ENCODE measurements at regions not wholly inside any gene's neighbourhood (a gene's known extent, or its start where the extent isn't known, plus 50 kb on each side); places are given as distances from the start of the nearest gene placed in this dataset.

DNA sequence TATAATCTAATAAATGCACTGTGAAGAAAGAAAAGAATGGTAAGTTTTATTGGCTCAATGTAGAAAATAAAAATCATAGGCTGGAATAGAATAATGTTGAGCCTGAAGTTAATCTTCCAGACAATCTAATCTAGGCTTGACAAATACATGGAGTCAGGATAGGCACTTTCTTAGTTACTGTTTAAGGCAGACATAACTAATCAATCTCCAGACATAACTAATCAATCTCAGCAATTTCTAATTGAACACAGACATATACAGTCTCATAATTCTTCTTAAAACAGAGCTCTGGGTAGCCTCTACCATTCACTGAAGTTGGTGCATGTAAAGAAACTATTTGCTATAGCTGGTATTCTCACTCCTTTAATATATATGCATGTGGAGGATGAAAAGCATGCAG, 150.1 kb upstream of the CTAGE1 start:
- FAIRE-seq (no peak), ATAC-seq (no peak), DNase-seq (ENCODE audit: low read depth, low spot score) (no peak)
- in situ Hi-C loops (cut with MboI) (loop anchor here (10.0 kb wide), 2 partner anchors 573 to 663 kb away; no protein-coding TSS in a partner anchor), intact Hi-C loops (cut with micrococcal nuclease; ENCODE audit: unreplicated experiment) (no loop called here)
- POLR2A ChIA-PET, result no interaction called here
- Histone ChIP-seq H3K36me3 (ENCODE audit: control insufficient read depth in 2 of 2, insufficient read depth in 2 of 2, low read length in 1 of 2) (no peaks in the 10 kb centered on the region), H3K4me1 (ENCODE audit: control insufficient read depth, insufficient read depth, low read length) (no peaks in the 10 kb centered on the region), H3K79me2 (ENCODE audit: control insufficient read depth, insufficient read depth, low read length) (no peaks in the 10 kb centered on the region), H3K9me3 (replicated peaks; ENCODE audit: control insufficient read depth, insufficient read depth, low read length) (no peaks in the 10 kb centered on the region), H3K9ac (ENCODE audit: control insufficient read depth, insufficient read depth, low read length) (no peak overlapping the region), H4K20me1 (ENCODE audit: control insufficient read depth, insufficient read depth) (no peaks in the 10 kb centered on the region), H3K4me3 (no peak overlapping the region), H2AFZ (ENCODE audit: control insufficient read depth, low read depth, low read length) (no peak overlapping the region), H3K27me3 (replicated peaks in 1 of 2; ENCODE audit: control insufficient read depth in 2 of 2, insufficient read depth in 2 of 2, low read length in 1 of 2) (0 out of 4 replicates have a peak, but pooled peaks cover 0 to 2% of the 10 kb centered on the region in 2 experiments), H3K4me2 (ENCODE audit: control insufficient read depth, insufficient read depth) (no peak overlapping the region), H3K27ac (ENCODE audit: control insufficient read depth, insufficient read depth) (no peak overlapping the region)
- BruUV-seq (replicated peaks), result no TSS peak
- CTCF ChIA-PET, result interaction anchor here (0.6 to 1.1 kb wide), 2 partner anchors 136 to 637 kb away, joined by 3 read pairs; no protein-coding TSS in a partner anchor
- RAD21 ChIA-PET (ENCODE audit: unreplicated experiment), result no interaction called here
- SMC1A ChIA-PET (ENCODE audit: uncharacterized antibody, unreplicated experiment), result interaction anchor here (0.6 to 1.4 kb wide), 2 partner anchors 15 to 643 kb away, joined by 3 to 4 read pairs; no protein-coding TSS in a partner anchor
- TF ChIP-seq, protein P1, sequence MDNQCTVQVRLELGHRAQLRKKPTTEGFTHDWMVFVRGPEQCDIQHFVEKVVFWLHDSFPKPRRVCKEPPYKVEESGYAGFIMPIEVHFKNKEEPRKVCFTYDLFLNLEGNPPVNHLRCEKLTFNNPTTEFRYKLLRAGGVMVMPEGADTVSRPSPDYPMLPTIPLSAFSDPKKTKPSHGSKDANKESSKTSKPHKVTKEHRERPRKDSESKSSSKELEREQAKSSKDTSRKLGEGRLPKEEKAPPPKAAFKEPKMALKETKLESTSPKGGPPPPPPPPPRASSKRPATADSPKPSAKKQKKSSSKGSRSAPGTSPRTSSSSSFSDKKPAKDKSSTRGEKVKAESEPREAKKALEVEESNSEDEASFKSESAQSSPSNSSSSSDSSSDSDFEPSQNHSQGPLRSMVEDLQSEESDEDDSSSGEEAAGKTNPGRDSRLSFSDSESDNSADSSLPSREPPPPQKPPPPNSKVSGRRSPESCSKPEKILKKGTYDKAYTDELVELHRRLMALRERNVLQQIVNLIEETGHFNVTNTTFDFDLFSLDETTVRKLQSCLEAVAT (IDR thresholded peaks at IDR 0.05), result peak; percentile 97
- TF ChIP-seq, protein P2, sequence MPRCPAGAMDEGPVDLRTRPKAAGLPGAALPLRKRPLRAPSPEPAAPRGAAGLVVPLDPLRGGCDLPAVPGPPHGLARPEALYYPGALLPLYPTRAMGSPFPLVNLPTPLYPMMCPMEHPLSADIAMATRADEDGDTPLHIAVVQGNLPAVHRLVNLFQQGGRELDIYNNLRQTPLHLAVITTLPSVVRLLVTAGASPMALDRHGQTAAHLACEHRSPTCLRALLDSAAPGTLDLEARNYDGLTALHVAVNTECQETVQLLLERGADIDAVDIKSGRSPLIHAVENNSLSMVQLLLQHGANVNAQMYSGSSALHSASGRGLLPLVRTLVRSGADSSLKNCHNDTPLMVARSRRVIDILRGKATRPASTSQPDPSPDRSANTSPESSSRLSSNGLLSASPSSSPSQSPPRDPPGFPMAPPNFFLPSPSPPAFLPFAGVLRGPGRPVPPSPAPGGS (IDR thresholded peaks at IDR 0.05; ENCODE audit: borderline replicate concordance, insufficient read depth, low read depth, low read length, poor library complexity, severe bottlenecking), result no peak

DNA sequence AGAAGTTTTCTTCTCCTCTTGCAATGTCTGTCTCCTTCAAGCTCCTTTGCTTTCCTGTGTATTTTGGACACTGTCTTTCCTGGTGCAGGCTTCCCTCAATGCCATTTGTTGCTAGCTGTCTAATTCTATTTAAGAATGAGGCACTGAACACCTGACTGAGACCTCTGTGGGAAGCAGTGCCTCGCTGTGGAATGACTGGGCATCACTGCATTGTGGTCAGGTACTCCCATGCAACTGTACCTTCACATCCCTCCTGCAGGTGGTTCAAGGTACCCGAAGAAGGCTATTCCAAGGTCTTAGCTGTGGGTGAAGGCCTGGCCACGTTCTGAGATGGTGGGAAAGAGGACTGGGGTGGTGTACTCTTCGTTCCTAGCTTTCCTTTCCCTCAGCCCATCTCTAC, 152.8 kb upstream of the CTAGE1 start:
- ChIA-PET CTCF (no interaction called here), SMC1A (ENCODE audit: uncharacterized antibody, unreplicated experiment) (no interaction called here), POLR2A (no interaction called here), RAD21 (ENCODE audit: unreplicated experiment) (no interaction called here)
- DNase-seq (ENCODE audit: low read depth, low spot score) (no peak), ATAC-seq (no peak), FAIRE-seq (no peak)
- Histone ChIP-seq H3K27me3 (replicated peaks in 1 of 2; ENCODE audit: control insufficient read depth in 2 of 2, insufficient read depth in 2 of 2, low read length in 1 of 2) (no peaks in the 10 kb centered on the region), H3K79me2 (ENCODE audit: control insufficient read depth, insufficient read depth, low read length) (no peaks in the 10 kb centered on the region), H3K4me2 (ENCODE audit: control insufficient read depth, insufficient read depth) (no peak overlapping the region), H3K4me1 (ENCODE audit: control insufficient read depth, insufficient read depth, low read length) (no peaks in the 10 kb centered on the region), H2AFZ (ENCODE audit: control insufficient read depth, low read depth, low read length) (no peak overlapping the region), H3K27ac (ENCODE audit: control insufficient read depth, insufficient read depth) (no peak overlapping the region), H3K4me3 (no peak overlapping the region), H3K36me3 (ENCODE audit: control insufficient read depth in 2 of 2, insufficient read depth in 2 of 2, low read length in 1 of 2) (no peaks in the 10 kb centered on the region), H3K9ac (ENCODE audit: control insufficient read depth, insufficient read depth, low read length) (no peak overlapping the region), H3K9me3 (replicated peaks; ENCODE audit: control insufficient read depth, insufficient read depth, low read length) (no peaks in the 10 kb centered on the region), H4K20me1 (ENCODE audit: control insufficient read depth, insufficient read depth) (no peaks in the 10 kb centered on the region)
- intact Hi-C loops (cut with micrococcal nuclease; ENCODE audit: unreplicated experiment), result no loop called here
- in situ Hi-C loops (cut with MboI), result no loop called here
- WGBS (ENCODE audit: insufficient coverage, insufficient replicate concordance, low lambda C conversion rate, missing lambda C conversion rate), result 10% methylated on average over 4 of the region's 4 CpGs
- no TSS peak for BruUV-seq (replicated peaks)
- TF ChIP-seq ETV6 (conservative IDR thresholded peaks at IDR 0.05 in 1 of 2, IDR thresholded peaks at IDR 0.05 in 1 of 2; ENCODE audit: borderline replicate concordance in 1 of 2, low read depth in 1 of 2) (no peak), RELA (IDR thresholded peaks at IDR 0.05; ENCODE audit: borderline replicate concordance, partially characterized antibody) (no peak), ZNF24 (IDR thresholded peaks at IDR 0.05) (no peak), NR2F1 (conservative IDR thresholded peaks at IDR 0.05) (no peak), ESRRA (IDR thresholded peaks at IDR 0.05; ENCODE audit: low read length) (no peak), RCOR1 (conservative IDR thresholded peaks at IDR 0.05; ENCODE audit: low read depth, low read length) (no peak), BACH1 (IDR thresholded peaks at IDR 0.05; ENCODE audit: borderline replicate concordance) (no peak), GATAD2B (conservative IDR thresholded peaks at IDR 0.05; ENCODE audit: low read depth) (no peak)
- TF ChIP-seq, protein P3, sequence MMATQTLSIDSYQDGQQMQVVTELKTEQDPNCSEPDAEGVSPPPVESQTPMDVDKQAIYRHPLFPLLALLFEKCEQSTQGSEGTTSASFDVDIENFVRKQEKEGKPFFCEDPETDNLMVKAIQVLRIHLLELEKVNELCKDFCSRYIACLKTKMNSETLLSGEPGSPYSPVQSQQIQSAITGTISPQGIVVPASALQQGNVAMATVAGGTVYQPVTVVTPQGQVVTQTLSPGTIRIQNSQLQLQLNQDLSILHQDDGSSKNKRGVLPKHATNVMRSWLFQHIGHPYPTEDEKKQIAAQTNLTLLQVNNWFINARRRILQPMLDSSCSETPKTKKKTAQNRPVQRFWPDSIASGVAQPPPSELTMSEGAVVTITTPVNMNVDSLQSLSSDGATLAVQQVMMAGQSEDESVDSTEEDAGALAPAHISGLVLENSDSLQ (IDR thresholded peaks at IDR 0.05), result no peak
- TF ChIP-seq, protein P4, sequence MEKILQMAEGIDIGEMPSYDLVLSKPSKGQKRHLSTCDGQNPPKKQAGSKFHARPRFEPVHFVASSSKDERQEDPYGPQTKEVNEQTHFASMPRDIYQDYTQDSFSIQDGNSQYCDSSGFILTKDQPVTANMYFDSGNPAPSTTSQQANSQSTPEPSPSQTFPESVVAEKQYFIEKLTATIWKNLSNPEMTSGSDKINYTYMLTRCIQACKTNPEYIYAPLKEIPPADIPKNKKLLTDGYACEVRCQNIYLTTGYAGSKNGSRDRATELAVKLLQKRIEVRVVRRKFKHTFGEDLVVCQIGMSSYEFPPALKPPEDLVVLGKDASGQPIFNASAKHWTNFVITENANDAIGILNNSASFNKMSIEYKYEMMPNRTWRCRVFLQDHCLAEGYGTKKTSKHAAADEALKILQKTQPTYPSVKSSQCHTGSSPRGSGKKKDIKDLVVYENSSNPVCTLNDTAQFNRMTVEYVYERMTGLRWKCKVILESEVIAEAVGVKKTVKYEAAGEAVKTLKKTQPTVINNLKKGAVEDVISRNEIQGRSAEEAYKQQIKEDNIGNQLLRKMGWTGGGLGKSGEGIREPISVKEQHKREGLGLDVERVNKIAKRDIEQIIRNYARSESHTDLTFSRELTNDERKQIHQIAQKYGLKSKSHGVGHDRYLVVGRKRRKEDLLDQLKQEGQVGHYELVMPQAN (conservative IDR thresholded peaks at IDR 0.05), result no peak

All from GM12878 (cell line).